ENCODE measurements at regions not wholly inside any gene's neighbourhood (a gene's known extent, or its start where the extent isn't known, plus 50 kb on each side); places are given as distances from the start of the nearest gene placed in this dataset.
"Not testable (repeated sequence)": the region's sequence is repeated elsewhere in the genome, so short reads cannot be mapped to it uniquely, and the experiment has no call there.

GRCh38 chr3:94362393-94362792 is 299.5 kb downstream of the NSUN3 start:
- Histone ChIP-seq H3K27ac (replicated peaks) (no peak overlapping the region), H3K4me1 (peaks cover 9% of the 10 kb centered on the region), H3K27me3 (ENCODE audit: low read depth) (no peaks in the 10 kb centered on the region), H3K36me3 (no peaks in the 10 kb centered on the region), H3K4me3 (no peak overlapping the region), H3K9me3 (replicated peaks) (peaks cover 8% of the 10 kb centered on the region)
- TF ChIP-seq, protein P1, sequence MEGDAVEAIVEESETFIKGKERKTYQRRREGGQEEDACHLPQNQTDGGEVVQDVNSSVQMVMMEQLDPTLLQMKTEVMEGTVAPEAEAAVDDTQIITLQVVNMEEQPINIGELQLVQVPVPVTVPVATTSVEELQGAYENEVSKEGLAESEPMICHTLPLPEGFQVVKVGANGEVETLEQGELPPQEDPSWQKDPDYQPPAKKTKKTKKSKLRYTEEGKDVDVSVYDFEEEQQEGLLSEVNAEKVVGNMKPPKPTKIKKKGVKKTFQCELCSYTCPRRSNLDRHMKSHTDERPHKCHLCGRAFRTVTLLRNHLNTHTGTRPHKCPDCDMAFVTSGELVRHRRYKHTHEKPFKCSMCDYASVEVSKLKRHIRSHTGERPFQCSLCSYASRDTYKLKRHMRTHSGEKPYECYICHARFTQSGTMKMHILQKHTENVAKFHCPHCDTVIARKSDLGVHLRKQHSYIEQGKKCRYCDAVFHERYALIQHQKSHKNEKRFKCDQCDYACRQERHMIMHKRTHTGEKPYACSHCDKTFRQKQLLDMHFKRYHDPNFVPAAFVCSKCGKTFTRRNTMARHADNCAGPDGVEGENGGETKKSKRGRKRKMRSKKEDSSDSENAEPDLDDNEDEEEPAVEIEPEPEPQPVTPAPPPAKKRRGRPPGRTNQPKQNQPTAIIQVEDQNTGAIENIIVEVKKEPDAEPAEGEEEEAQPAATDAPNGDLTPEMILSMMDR (IDR thresholded peaks at IDR 0.05; ENCODE audit: borderline replicate concordance) = no peak
- intact Hi-C loops (cut with micrococcal nuclease) = no loop called here
- no peak for DNase-seq

DNA sequence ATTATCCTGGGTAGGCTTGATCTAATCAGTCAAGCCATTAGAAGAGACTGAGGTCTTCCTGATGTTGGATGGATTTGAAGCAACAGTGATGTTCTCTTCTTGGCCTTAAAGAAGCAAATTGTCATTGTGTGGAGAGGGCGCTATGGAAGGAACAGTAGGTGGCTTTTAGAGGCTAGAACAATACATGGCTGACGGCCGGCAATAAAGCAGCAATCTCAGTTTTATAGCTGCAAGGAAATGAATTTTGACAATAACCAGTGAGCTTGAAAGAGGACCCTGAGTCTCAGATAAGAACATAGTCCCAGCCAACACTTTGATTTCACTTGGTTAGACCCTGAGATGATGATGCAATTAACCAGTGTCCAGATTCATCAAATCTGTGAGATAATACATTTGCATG is 302.1 kb downstream of the NSUN3 start:
- H3K9me3 ChIP-seq (replicated peaks) = peaks cover 19% of the 10 kb centered on the region
- intact Hi-C loops (cut with micrococcal nuclease) = no loop called here
- no peak for DNase-seq
- H3K36me3 ChIP-seq = no peaks in the 10 kb centered on the region
- TF ChIP-seq, protein P1 (IDR thresholded peaks at IDR 0.05; ENCODE audit: borderline replicate concordance) = no peak
- H3K4me1 ChIP-seq = peaks cover 9% of the 10 kb centered on the region
- no peaks in the 10 kb centered on the region for H3K27me3 ChIP-seq (ENCODE audit: low read depth)
- H3K4me3 ChIP-seq = no peak overlapping the region
- H3K27ac ChIP-seq (replicated peaks) = no peak overlapping the region

GRCh38 chr3:94372026-94372425 is 309.2 kb downstream of the NSUN3 start:
- Histone ChIP-seq H3K4me3 (no peak overlapping the region), H3K27ac (replicated peaks) (no peak overlapping the region), H3K36me3 (no peaks in the 10 kb centered on the region), H3K4me1 (no peaks in the 10 kb centered on the region), H3K27me3 (ENCODE audit: low read depth) (no peaks in the 10 kb centered on the region), H3K9me3 (replicated peaks) (peaks cover 18% of the 10 kb centered on the region)
- TF ChIP-seq, protein P1 (IDR thresholded peaks at IDR 0.05; ENCODE audit: borderline replicate concordance) = no peak
- no peak for DNase-seq
- intact Hi-C loops (cut with micrococcal nuclease) = no loop called here

GRCh38 chr3:94373456-94373855 is 310.6 kb downstream of the NSUN3 start:
- TF ChIP-seq, protein P1 (IDR thresholded peaks at IDR 0.05; ENCODE audit: borderline replicate concordance) = no peak
- intact Hi-C loops (cut with micrococcal nuclease) = no loop called here

DNA sequence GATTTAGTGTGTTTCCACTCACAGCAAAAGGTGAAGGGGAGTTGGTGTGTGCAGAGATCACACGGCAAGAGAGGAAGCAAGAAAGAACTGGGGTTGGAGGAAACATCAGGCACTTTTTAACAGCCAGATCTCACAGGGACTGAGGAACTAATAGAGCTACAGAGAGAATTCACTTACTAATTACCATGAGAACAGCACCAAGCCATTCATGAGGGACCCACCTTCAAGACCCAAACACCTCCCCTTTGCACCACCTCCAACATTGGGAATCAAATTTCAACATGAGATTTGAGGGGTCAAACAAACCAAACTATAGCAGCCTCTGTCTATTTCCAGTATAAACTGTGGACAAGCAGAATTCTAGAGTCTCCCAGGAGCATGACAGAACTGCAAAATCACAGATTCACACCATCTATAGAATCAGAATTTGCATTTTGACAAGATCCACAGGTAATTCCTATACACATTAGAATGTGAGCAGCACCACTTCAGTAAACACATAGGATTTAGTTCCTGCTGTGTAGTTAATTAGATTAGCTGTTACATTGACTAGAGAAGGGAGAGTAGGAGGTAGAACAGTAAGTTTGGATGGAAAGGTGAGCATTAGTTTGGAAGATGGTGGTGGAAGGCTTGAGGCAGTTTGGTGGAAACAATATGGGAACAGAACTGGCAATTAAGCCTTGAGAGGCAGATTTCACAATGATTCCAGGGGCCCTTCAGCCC is 311.7 kb downstream of the NSUN3 start:
- TF ChIP-seq, protein P1 (IDR thresholded peaks at IDR 0.05; ENCODE audit: borderline replicate concordance) = no peak
- no peak overlapping the region for H3K4me3 ChIP-seq
- H3K9me3 ChIP-seq (replicated peaks) = peaks cover 11% of the 10 kb centered on the region
- H3K27me3 ChIP-seq (ENCODE audit: low read depth) = no peaks in the 10 kb centered on the region
- no peaks in the 10 kb centered on the region for H3K36me3 ChIP-seq
- no peaks in the 10 kb centered on the region for H3K4me1 ChIP-seq
- intact Hi-C loops (cut with micrococcal nuclease) = no loop called here
- H3K27ac ChIP-seq (replicated peaks) = no peak overlapping the region
- no peak for DNase-seq

More at GRCh38 chr3:94373456-94373855, 310.6 kb downstream of the NSUN3 start:
- Histone ChIP-seq H3K4me1 (no peaks in the 10 kb centered on the region), H3K27me3 (ENCODE audit: low read depth) (no peaks in the 10 kb centered on the region), H3K36me3 (no peaks in the 10 kb centered on the region), H3K9me3 (replicated peaks) (peaks cover 18% of the 10 kb centered on the region), H3K4me3 (no peak overlapping the region), H3K27ac (replicated peaks) (no peak overlapping the region)
- no peak for DNase-seq

GRCh38 chr3:94377123-94377696 is 314.3 kb downstream of the NSUN3 start:
- H3K4me3 ChIP-seq; H3K27ac ChIP-seq (replicated peaks); H3K36me3 ChIP-seq; H3K27me3 ChIP-seq (ENCODE audit: low read depth); intact Hi-C loops (cut with micrococcal nuclease); H3K9me3 ChIP-seq (replicated peaks); H3K4me1 ChIP-seq; DNase-seq: not testable (repeated sequence)

- H3K36me3 ChIP-seq; H3K27me3 ChIP-seq (ENCODE audit: low read depth); intact Hi-C loops (cut with micrococcal nuclease); H3K27ac ChIP-seq (replicated peaks); H3K9me3 ChIP-seq (replicated peaks); H3K4me3 ChIP-seq; H3K4me1 ChIP-seq; DNase-seq: not testable (repeated sequence)
Measured at GRCh38 chr3:94377863-94378262, 315.0 kb downstream of the NSUN3 start.

All from left ventricle myocardium inferior (tissue), 1 donor.